ENCODE measurements at regions not wholly inside any gene's neighbourhood (a gene's known extent, or its start where the extent isn't known, plus 50 kb on each side); places are given as distances from the start of the nearest gene placed in this dataset.

DNA sequence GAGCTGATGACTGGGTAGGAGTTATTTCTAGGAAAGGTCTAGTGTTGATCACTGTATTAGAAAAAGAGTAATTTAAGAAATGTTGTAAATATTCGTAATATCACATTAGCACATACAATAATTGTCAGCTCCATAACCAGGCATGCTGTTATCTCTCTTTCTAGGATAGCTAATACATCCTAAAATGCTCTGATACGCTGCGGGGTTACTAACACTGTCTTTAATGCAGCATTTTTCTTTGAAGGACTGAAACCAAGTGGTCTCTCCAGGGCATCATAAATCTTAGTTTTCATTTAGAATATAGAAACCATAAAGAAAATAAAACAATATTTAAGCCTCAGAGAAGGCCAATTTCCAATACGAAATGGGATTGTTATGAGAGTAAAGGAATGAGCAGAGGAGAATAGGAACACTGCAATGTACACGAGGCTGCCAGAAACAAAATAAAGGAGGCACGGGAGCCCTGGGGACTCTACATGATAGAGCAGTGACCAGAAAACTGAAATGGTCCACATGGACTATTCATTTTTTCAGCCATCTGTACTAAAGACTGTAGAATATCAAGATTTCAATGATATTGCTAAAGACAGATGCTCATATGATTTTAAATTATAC lies 1606.7 kb upstream of the AGA start (continued):
- TF ChIP-seq, protein P1, sequence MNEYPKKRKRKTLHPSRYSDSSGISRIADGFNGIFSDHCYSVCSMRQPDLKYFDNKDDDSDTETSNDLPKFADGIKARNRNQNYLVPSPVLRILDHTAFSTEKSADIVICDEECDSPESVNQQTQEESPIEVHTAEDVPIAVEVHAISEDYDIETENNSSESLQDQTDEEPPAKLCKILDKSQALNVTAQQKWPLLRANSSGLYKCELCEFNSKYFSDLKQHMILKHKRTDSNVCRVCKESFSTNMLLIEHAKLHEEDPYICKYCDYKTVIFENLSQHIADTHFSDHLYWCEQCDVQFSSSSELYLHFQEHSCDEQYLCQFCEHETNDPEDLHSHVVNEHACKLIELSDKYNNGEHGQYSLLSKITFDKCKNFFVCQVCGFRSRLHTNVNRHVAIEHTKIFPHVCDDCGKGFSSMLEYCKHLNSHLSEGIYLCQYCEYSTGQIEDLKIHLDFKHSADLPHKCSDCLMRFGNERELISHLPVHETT (CRISPR knock-in tag; conservative IDR thresholded peaks at IDR 0.05): no peak
- TF ChIP-seq ZNF777 (CRISPR knock-in tag; IDR thresholded peaks at IDR 0.05): no peak
- no peak for TF ChIP-seq ZNF180 (CRISPR knock-in tag; IDR thresholded peaks at IDR 0.05; ENCODE audit: borderline replicate concordance, low read depth)
- TF ChIP-seq ZNF274 (CRISPR knock-in tag; IDR thresholded peaks at IDR 0.05): no peak

DNA sequence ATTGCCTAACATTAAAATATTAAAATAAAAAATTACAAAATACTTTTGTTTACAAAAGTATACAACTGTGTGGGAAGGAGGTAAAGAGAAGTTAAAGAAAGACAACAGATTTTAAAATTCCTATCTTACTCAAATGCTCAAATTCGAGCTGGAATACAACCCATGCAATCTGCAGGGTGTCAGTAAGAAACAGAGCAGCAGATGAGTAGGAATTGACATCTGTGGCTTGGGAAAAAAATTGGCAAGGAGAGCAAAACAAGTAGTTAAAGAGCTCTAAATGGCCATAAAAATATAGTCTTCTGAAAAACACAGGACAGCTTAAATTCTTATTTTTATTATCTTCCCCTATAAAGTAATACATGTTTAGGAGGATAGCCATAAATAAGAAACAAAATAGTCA lies 1609.0 kb upstream of the AGA start:
- Histone ChIP-seq H3K27me3 (ENCODE audit: control insufficient read depth in 1 of 2, insufficient read depth in 2 of 2, low read length in 2 of 2) (no peaks in the 10 kb centered on the region), H3K36me3 (replicated peaks in 1 of 2; ENCODE audit: control insufficient read depth in 1 of 2, insufficient read depth in 2 of 2, low read length in 2 of 2) (no peaks in the 10 kb centered on the region), H3K27ac (ENCODE audit: extremely low read length, insufficient read depth, low read length) (no peak overlapping the region), H2AFZ (ENCODE audit: low read length) (no peak overlapping the region), H3K79me2 (ENCODE audit: insufficient read depth, low read length) (no peaks in the 10 kb centered on the region), H3K9ac (ENCODE audit: insufficient read depth, low read depth, low read length) (no peak overlapping the region), H3K4me1 (ENCODE audit: insufficient read depth, low read length) (no peaks in the 10 kb centered on the region), H4K20me1 (ENCODE audit: insufficient read depth, low read length) (no peaks in the 10 kb centered on the region), H3K9me3 (ENCODE audit: low read length) (peaks cover 22% of the 10 kb centered on the region), H3K4me3 (replicated peaks in 1 of 3; ENCODE audit: insufficient read depth in 1 of 3, low read depth in 2 of 3, low read length in 3 of 3) (no peak overlapping the region), H3K4me2 (ENCODE audit: low read depth, low read length) (no peak overlapping the region)
- ChIA-PET POLR2A (no interaction called here), CTCF (ENCODE audit: low intra/inter-chr PET ratio, low total read pairs) (no interaction called here)
- BruUV-seq (replicated peaks): no TSS peak
- no peak for FAIRE-seq
- intact Hi-C loops (cut with micrococcal nuclease; ENCODE audit: unreplicated experiment) (no loop called here), in situ Hi-C loops (cut with HindIII; ENCODE audit: extremely low pct_ligation_motif_present, low pct_unique_long_range_greater_than_20kb) (no loop called here)
- 3% methylated on average over 1 of the region's 1 CpG for WGBS (ENCODE audit: low lambda C conversion rate)
- DNase-seq (ENCODE audit: low spot score): no peak
- no peak for ATAC-seq
- TF ChIP-seq KDM5B (CRISPR knock-in tag; IDR thresholded peaks at IDR 0.05; ENCODE audit: borderline replicate concordance) (no peak), ZNF790 (CRISPR knock-in tag; IDR thresholded peaks at IDR 0.05; ENCODE audit: borderline replicate concordance) (no peak), SPEN (CRISPR knock-in tag; IDR thresholded peaks at IDR 0.05; ENCODE audit: low read depth) (no peak), RNF2 (conservative IDR thresholded peaks at IDR 0.05; ENCODE audit: low read depth) (no peak), MAF1 (CRISPR knock-in tag; IDR thresholded peaks at IDR 0.05; ENCODE audit: borderline replicate concordance) (no peak), SOX6 (IDR thresholded peaks at IDR 0.05) (no peak), SOX6 (CRISPR knock-in tag; IDR thresholded peaks at IDR 0.05) (no peak)
- TF ChIP-seq, protein P2, sequence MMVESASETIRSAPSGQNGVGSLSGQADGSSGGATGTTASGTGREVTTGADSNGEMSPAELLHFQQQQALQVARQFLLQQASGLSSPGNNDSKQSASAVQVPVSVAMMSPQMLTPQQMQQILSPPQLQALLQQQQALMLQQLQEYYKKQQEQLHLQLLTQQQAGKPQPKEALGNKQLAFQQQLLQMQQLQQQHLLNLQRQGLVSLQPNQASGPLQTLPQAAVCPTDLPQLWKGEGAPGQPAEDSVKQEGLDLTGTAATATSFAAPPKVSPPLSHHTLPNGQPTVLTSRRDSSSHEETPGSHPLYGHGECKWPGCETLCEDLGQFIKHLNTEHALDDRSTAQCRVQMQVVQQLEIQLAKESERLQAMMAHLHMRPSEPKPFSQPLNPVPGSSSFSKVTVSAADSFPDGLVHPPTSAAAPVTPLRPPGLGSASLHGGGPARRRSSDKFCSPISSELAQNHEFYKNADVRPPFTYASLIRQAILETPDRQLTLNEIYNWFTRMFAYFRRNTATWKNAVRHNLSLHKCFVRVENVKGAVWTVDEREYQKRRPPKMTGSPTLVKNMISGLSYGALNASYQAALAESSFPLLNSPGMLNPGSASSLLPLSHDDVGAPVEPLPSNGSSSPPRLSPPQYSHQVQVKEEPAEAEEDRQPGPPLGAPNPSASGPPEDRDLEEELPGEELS (CRISPR knock-in tag; IDR thresholded peaks at IDR 0.05): no peak
- TF ChIP-seq, protein P3, sequence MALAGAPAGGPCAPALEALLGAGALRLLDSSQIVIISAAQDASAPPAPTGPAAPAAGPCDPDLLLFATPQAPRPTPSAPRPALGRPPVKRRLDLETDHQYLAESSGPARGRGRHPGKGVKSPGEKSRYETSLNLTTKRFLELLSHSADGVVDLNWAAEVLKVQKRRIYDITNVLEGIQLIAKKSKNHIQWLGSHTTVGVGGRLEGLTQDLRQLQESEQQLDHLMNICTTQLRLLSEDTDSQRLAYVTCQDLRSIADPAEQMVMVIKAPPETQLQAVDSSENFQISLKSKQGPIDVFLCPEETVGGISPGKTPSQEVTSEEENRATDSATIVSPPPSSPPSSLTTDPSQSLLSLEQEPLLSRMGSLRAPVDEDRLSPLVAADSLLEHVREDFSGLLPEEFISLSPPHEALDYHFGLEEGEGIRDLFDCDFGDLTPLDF (CRISPR knock-in tag; IDR thresholded peaks at IDR 0.05): no peak
- TF ChIP-seq, protein P4, sequence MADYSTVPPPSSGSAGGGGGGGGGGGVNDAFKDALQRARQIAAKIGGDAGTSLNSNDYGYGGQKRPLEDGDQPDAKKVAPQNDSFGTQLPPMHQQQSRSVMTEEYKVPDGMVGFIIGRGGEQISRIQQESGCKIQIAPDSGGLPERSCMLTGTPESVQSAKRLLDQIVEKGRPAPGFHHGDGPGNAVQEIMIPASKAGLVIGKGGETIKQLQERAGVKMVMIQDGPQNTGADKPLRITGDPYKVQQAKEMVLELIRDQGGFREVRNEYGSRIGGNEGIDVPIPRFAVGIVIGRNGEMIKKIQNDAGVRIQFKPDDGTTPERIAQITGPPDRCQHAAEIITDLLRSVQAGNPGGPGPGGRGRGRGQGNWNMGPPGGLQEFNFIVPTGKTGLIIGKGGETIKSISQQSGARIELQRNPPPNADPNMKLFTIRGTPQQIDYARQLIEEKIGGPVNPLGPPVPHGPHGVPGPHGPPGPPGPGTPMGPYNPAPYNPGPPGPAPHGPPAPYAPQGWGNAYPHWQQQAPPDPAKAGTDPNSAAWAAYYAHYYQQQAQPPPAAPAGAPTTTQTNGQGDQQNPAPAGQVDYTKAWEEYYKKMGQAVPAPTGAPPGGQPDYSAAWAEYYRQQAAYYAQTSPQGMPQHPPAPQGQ (CRISPR knock-in tag; IDR thresholded peaks at IDR 0.05; ENCODE audit: borderline replicate concordance): no peak
- TF ChIP-seq, protein P5, sequence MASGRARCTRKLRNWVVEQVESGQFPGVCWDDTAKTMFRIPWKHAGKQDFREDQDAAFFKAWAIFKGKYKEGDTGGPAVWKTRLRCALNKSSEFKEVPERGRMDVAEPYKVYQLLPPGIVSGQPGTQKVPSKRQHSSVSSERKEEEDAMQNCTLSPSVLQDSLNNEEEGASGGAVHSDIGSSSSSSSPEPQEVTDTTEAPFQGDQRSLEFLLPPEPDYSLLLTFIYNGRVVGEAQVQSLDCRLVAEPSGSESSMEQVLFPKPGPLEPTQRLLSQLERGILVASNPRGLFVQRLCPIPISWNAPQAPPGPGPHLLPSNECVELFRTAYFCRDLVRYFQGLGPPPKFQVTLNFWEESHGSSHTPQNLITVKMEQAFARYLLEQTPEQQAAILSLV (CRISPR knock-in tag; IDR thresholded peaks at IDR 0.05; ENCODE audit: borderline replicate concordance): no peak

Data from HepG2 (cell line).